GM18520 (cell line): ENCODE measurements at regions not wholly inside any gene's neighbourhood (a gene's known extent, or its start where the extent isn't known, plus 50 kb on each side); places are given as distances from the start of the nearest gene placed in this dataset.

Experiments used
- ATAC-seq: cut with Tn5 transposase; IDR thresholded peaks from one replicate; pipeline ENCODE4 v1.9.1; 2021; ENCODE audit not compliant: unreplicated experiment

- ATAC-seq: no peak
Observed at GRCh38 chr14:22458737-22459136, 130.3 kb downstream of the DAD1 start.

- no peak for ATAC-seq
Observed at GRCh38 chr14:22456998-22457594, 131.9 kb downstream of the DAD1 start.

DNA sequence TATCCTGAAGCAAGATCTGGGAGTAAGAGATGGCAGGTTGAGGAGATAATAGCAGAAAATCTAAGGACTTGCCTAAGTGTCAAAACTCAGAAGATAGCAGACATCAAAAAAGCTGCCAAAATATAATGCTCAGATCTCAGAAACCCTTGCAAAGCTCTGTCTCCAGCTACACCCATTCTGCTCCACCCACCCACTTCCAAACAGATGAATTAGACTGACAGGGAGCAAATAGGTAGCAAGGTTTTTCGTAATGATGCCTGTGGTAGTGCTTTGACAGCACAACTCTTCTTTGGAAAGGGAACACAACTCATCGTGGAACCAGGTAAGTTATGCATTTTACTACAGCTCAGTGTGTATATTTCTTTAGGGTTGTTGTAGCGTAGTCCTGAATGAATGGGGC lies 132.6 kb downstream of the DAD1 start:
- ATAC-seq: no peak

DNA sequence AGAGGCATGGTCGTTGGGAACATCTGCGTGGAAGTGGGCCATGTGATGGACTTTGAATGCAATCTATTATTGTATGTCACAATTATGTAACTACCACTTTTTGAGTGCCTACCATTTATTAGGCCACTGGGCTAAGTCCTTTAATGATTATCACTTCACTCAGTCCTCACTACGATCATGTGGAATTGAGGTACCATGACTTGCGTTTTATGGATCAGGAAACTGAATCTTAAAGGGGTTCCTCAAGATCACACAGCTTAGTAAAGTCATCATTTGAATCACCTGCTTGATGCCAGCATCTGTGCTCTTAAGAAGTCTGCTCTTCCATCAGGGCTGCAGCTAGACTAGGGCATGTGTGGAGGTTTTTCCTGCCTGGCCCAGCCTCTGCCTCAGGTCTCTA lies 136.7 kb downstream of the DAD1 start:
- ATAC-seq: no peak

GRCh38 chr14:22450266-22450665 lies 138.8 kb downstream of the DAD1 start:
- no peak for ATAC-seq

DNA sequence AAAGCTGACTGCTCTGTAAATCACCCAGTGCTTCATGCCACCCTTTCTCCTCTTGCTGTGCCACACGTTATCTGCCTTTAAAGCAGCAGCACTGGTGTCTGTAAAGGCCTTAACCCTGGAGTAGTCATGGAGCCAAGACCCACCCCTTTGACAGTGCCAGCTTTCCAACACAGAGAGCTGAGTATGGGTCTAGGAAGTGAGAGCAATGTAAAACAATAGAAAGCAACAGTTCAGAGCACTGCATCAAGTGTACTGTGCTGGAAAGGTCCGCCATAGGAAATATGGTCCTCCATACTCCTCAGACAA lies 139.5 kb downstream of the DAD1 start:
- ATAC-seq: no peak

- peak; percentile 32 for ATAC-seq
Observed at GRCh38 chr14:22448905-22449599, 140.0 kb downstream of the DAD1 start.

DNA sequence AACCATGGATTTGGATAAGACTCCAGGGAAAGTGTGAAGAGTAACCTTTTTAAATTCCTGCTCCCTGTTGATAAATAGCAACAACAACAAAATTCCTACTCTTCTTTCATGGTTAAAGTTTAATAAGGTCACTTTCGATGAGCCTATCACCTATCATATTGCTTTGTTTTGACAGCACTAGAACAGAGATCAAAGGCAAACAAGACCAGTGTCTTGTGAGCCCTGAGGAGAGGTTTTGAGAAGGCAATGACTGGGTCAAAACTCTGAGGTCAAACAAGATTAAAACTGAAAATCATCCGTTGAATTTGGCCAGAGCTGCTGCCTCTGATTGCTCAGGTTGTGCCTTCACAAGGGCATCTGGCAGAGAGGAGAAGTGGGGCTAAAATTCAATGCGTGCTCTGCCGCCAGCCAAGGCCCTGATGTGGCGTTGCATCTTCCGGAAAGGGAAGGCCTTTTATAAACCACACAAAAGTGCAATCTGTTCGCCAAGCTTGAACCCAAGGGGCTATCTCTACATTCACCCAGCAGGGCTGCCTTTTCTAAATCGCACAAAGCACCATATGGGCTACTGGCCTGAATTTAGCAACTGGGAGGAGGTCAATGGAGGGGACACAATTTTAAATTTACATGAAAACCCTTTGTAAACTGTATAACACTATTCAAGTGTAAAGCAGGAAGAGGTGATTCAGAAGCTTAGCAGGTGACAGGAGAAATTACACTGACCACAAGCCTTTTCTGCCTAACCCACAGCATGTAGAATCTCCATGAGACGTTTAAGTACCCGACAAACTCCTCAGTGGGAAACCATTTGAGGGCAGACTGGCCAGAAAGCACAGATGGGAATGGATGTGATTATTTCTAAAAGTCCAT lies 140.8 kb downstream of the DAD1 start:
- ATAC-seq: peak; percentile 64

GRCh38 chr14:22438742-22439141 lies 150.3 kb downstream of the DAD1 start:
- no peak for ATAC-seq

DNA sequence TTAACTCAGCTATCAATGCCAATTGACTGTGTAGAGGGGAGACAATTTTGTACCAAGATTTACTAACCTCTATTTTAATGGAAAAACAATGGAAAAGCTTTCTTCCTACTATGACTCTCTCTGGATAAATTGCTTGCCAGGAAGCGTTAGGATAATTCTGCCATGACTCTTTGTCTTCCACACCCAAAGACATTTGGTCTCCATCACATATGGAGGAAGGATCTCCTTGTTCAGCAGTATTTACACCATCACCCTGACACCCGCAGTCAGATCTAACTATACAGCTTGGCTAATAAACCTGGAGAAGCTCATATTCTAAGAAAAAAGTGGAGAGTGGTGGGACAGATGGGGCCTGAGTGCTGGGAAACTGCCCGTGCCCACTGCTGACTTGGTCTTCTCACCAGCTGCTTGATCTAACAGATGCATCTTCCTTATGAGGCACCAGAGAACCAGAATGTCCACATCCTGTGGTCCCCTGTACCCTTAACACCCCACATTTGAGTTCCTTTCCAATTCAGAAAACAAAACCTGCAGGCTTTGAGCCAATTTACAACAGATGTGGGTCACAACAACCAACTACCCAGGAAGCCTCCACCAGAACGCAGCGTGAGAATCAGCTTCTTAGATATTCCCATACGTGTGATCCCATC lies 154.0 kb downstream of the DAD1 start:
- ATAC-seq: no peak

GRCh38 chr14:22434030-22434429 lies 155.0 kb downstream of the DAD1 start:
- no peak for ATAC-seq

DNA sequence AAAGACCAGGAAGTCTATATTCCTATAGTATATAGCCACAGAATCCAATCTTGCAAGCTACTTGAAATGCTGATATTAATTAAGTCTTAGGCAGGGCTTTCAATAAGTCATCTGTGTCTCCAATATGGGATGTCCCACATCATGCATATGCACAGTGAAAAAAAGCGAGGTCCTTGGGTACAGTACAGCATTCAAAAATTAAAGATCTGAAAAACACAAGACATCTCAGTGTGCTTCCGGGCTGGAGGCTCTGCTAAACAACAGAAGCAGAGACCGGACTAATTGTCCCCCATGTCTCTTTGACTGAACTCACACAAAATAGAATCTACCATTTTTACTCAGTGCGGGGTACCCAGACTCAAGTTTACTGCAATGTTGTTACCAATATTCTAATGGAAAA lies 156.0 kb downstream of the DAD1 start:
- no peak for ATAC-seq

- ATAC-seq: no peak
Observed at GRCh38 chr14:22432348-22432976, 156.6 kb downstream of the DAD1 start.

- ATAC-seq: no peak
Observed at GRCh38 chr14:22429546-22430294, 159.3 kb downstream of the DAD1 start.

GRCh38 chr14:22428700-22429291 lies 160.2 kb downstream of the DAD1 start:
- no peak for ATAC-seq

GRCh38 chr14:22427771-22428231 lies 161.2 kb downstream of the DAD1 start:
- no peak for ATAC-seq

GRCh38 chr14:22426711-22427110 lies 162.3 kb downstream of the DAD1 start:
- no peak for ATAC-seq

GRCh38 chr14:22423958-22424357 lies 165.1 kb downstream of the DAD1 start:
- no peak for ATAC-seq

DNA sequence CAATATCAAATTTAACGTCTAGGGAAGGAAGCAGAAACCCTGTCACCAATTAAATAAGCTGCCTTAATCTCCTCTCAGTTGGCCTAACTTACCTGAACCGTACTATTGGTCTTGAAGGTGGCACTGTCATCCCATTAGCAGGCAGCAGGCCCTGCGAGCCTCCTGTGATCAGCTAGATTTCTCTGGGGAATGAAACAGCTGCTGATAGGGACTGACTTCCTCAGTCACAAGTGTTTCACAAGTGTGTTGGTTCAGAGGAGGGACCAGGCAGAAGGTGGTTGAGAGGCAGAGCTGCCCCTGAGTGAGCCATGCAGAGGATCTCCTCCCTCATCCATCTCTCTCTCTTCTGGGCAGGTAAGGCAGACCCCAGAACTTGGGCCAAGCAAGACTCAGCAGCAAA lies 166.8 kb downstream of the DAD1 start:
- ATAC-seq: no peak

- ATAC-seq: no peak
Observed at GRCh38 chr14:22420598-22421186, 168.3 kb downstream of the DAD1 start.
